LNCaP clone FGC (cell line): ENCODE measurements at regions not wholly inside any gene's neighbourhood (a gene's known extent, or its start where the extent isn't known, plus 50 kb on each side); places are given as distances from the start of the nearest gene placed in this dataset.
"Not testable (repeated sequence)": the region's sequence is repeated elsewhere in the genome, so short reads cannot be mapped to it uniquely, and the experiment has no call there.

ENCODE experiments used
- DNase-seq: peaks from one replicate; pipeline ENCODE4 v3.0.0-alpha.2; 2011; ENCODE audit warnings: low read depth
- H3K4me3 ChIP-seq: 2 replicates; pipeline ENCODE4 v1.5.1; 2011; ENCODE audit warnings: mild to moderate bottlenecking, low read depth, low read length, control low read depth
- CTCF ChIP-seq: IDR thresholded peaks from 2 replicates; pipeline ENCODE4 v1.5.1; 2012; ENCODE audit warnings: mild to moderate bottlenecking; ENCODE audit not compliant: control insufficient read depth, insufficient read depth; ENCODE audit errors: extremely low read depth

- no peak for DNase-seq
- no peak for TF ChIP-seq CTCF
- no peak overlapping the region for H3K4me3 ChIP-seq
Observed at GRCh38 chr21:14645702-14646101, 99.6 kb upstream of the SAMSN1 start.

- DNase-seq, result no peak
Observed at GRCh38 chr21:14632359-14632758, 86.2 kb upstream of the SAMSN1 start.

GRCh38 chr21:14630556-14631069, 84.5 kb upstream of the SAMSN1 start:
- no peak for DNase-seq
- no peak for TF ChIP-seq CTCF

More at GRCh38 chr21:14632359-14632758, 86.2 kb upstream of the SAMSN1 start:
- no peak for TF ChIP-seq CTCF
- H3K4me3 ChIP-seq, result no peak overlapping the region

GRCh38 chr21:14629461-14629860, 83.3 kb upstream of the SAMSN1 start:
- TF ChIP-seq CTCF, result no peak

More at GRCh38 chr21:14630556-14631069, 84.5 kb upstream of the SAMSN1 start:
- no peak overlapping the region for H3K4me3 ChIP-seq

GRCh38 chr21:14623079-14623478, 77.0 kb upstream of the SAMSN1 start:
- H3K4me3 ChIP-seq, DNase-seq: not testable (repeated sequence)

More at GRCh38 chr21:14629461-14629860, 83.3 kb upstream of the SAMSN1 start:
- no peak for DNase-seq
- no peak overlapping the region for H3K4me3 ChIP-seq

GRCh38 chr21:14620152-14620551, 74.0 kb upstream of the SAMSN1 start:
- no peak for TF ChIP-seq CTCF
- H3K4me3 ChIP-seq, result no peak overlapping the region
- no peak for DNase-seq

GRCh38 chr21:14617871-14618270, 71.8 kb upstream of the SAMSN1 start:
- TF ChIP-seq CTCF, result no peak
- H3K4me3 ChIP-seq, result no peak overlapping the region
- DNase-seq, result no peak

GRCh38 chr21:14617040-14617393, 70.9 kb upstream of the SAMSN1 start:
- no peak for TF ChIP-seq CTCF
- H3K4me3 ChIP-seq, result no peak overlapping the region
- no peak for DNase-seq
